Neural progenitor cell (in vitro differentiated cells): ENCODE measurements at regions not wholly inside any gene's neighbourhood (a gene's known extent, or its start where the extent isn't known, plus 50 kb on each side); places are given as distances from the start of the nearest gene placed in this dataset.

Experiments
- DNase-seq: peaks from one replicate; pipeline ENCODE4 v3.0.0-alpha.2; 2016; ENCODE audit warnings: low spot score
- H2AFZ ChIP-seq: fragments of 200-600 bp; sonication (generic); replicated peaks from 2 replicates; pipeline ENCODE4 v1.6.1; 2016; ENCODE audit warnings: antibody characterized with exemption
- H3F3A ChIP-seq: fragments of 200-600 bp; sonication (generic); 2 replicates; pipeline ENCODE4 v1.6.1; 2016; ENCODE audit warnings: antibody characterized with exemption, low read depth
- H3K27ac ChIP-seq: fragments of 200-600 bp; sonication (generic); 2 replicates; pipeline ENCODE4 v1.5.1; 2016; ENCODE audit warnings: mild to moderate bottlenecking
- H3K27me3 ChIP-seq: fragments of 200-600 bp; sonication (generic); 2 replicates; pipeline ENCODE4 v1.6.1; 2016; ENCODE audit warnings: mild to moderate bottlenecking, moderate library complexity
- H3K36me3 ChIP-seq: fragments of 200-600 bp; sonication (generic); 2 replicates; pipeline ENCODE4 v1.5.1; 2016
- H3K4me1 ChIP-seq: fragments of 200-600 bp; sonication (generic); 2 replicates; pipeline ENCODE4 v1.6.1; 2016; ENCODE audit warnings: mixed run types
- H3K4me2 ChIP-seq: fragments of 200-600 bp; sonication (generic); 2 replicates; pipeline ENCODE4 v1.6.1; 2016
- H3K4me3 ChIP-seq: fragments of 200-600 bp; sonication (generic); 2 replicates; pipeline ENCODE4 v1.5.1; 2016
- H3K79me2 ChIP-seq: fragments of 200-600 bp; sonication (generic); 2 replicates; pipeline ENCODE4 v1.6.1; 2016; ENCODE audit warnings: low read depth
- H3K9ac ChIP-seq: fragments of 200-600 bp; sonication (generic); 2 replicates; pipeline ENCODE4 v1.6.1; 2016
- H3K9me3 ChIP-seq: fragments of 200-600 bp; sonication (generic); 2 replicates; pipeline ENCODE4 v1.5.1; 2016; ENCODE audit warnings: low read depth
- H4K20me1 ChIP-seq: fragments of 200-600 bp; sonication (generic); 2 replicates; pipeline ENCODE4 v1.6.1; 2016; ENCODE audit warnings: low read depth
- H3K27ac Mint-ChIP-seq: 3 replicates; pipeline ENCODE4 v1.8.0; 2021; ENCODE audit warnings: mixed read lengths
- H3K27me3 Mint-ChIP-seq: 2 replicates; pipeline ENCODE4 v1.8.0; 2022; ENCODE audit warnings: low read depth, mild to moderate bottlenecking, inconsistent platforms, moderate library complexity, mixed read lengths; ENCODE audit not compliant: insufficient read depth
- H3K36me3 Mint-ChIP-seq: 3 replicates; pipeline ENCODE4 v1.8.0; 2021; ENCODE audit warnings: mixed read lengths
- H3K4me1 Mint-ChIP-seq: 3 replicates; pipeline ENCODE4 v1.8.0; 2021; ENCODE audit warnings: mixed read lengths
- H3K4me3 Mint-ChIP-seq: 3 replicates; pipeline ENCODE4 v1.8.0; 2021; ENCODE audit warnings: mild to moderate bottlenecking, moderate library complexity, mixed read lengths
- H3K9me3 Mint-ChIP-seq: 3 replicates; pipeline ENCODE4 v1.8.0; 2020; ENCODE audit warnings: mixed read lengths
- CTCF ChIP-seq: fragments of 200-600 bp; sonication (generic); IDR thresholded peaks from 2 replicates; pipeline ENCODE4 v1.5.1; 2017; ENCODE audit warnings: antibody characterized with exemption, mild to moderate bottlenecking
- EZH2 ChIP-seq: fragments of 200-600 bp; sonication (generic); IDR thresholded peaks from 2 replicates; pipeline ENCODE4 v1.6.1; 2017; ENCODE audit warnings: antibody characterized with exemption, mild to moderate bottlenecking, moderate library complexity
- EZH2phosphoT487 ChIP-seq: fragments of 200-600 bp; sonication (generic); IDR thresholded peaks from 2 replicates; pipeline ENCODE4 v1.6.1; 2017; ENCODE audit warnings: antibody characterized with exemption

GRCh38 chr2:10214179-10214578 is 88.5 kb upstream of the HPCAL1 start:
- H3K27me3 Mint-ChIP-seq, result peaks cover 2% of the 10 kb centered on the region
- no peaks in the 10 kb centered on the region for H3K9me3 Mint-ChIP-seq
- H3K27ac Mint-ChIP-seq, result peak overlapping the region; percentile 63
- Histone ChIP-seq H3K27me3 (no peaks in the 10 kb centered on the region), H2AFZ (no peak overlapping the region), H3K4me3 (no peak overlapping the region), H3K9ac (no peak overlapping the region), H3K4me2 (no peak overlapping the region), H3K36me3 (no peaks in the 10 kb centered on the region), H3K9me3 (no peaks in the 10 kb centered on the region), H3K4me1 (peaks cover 10% of the 10 kb centered on the region), H3F3A (no peaks in the 10 kb centered on the region), H4K20me1 (no peaks in the 10 kb centered on the region), H3K79me2 (no peaks in the 10 kb centered on the region), H3K27ac (no peak overlapping the region)
- H3K4me1 Mint-ChIP-seq, result peaks cover 59% of the 10 kb centered on the region
- no peaks in the 10 kb centered on the region for H3K36me3 Mint-ChIP-seq
- DNase-seq, result no peak
- H3K4me3 Mint-ChIP-seq, result no peak overlapping the region
- no peak for TF ChIP-seq EZH2phosphoT487
- no peak for TF ChIP-seq CTCF
- no peak for TF ChIP-seq EZH2

GRCh38 chr2:10215393-10215935 is 87.2 kb upstream of the HPCAL1 start:
- Mint-ChIP-seq H3K27ac (no peak overlapping the region), H3K27me3 (peaks cover 5% of the 10 kb centered on the region), H3K9me3 (no peaks in the 10 kb centered on the region), H3K36me3 (no peaks in the 10 kb centered on the region), H3K4me3 (no peak overlapping the region), H3K4me1 (peaks cover 57% of the 10 kb centered on the region)
- no peak for DNase-seq
- no peak overlapping the region for H3K4me3 ChIP-seq
- H3K4me2 ChIP-seq, result no peak overlapping the region
- H3K9me3 ChIP-seq, result no peaks in the 10 kb centered on the region
- H3K36me3 ChIP-seq, result no peaks in the 10 kb centered on the region
- no peak overlapping the region for H3K9ac ChIP-seq
- H3F3A ChIP-seq, result no peaks in the 10 kb centered on the region
- H3K4me1 ChIP-seq, result peaks cover 10% of the 10 kb centered on the region
- no peaks in the 10 kb centered on the region for H3K27me3 ChIP-seq
- TF ChIP-seq EZH2, result no peak
- no peak for TF ChIP-seq CTCF
- TF ChIP-seq EZH2phosphoT487, result no peak
- H2AFZ ChIP-seq, result no peak overlapping the region
- H3K79me2 ChIP-seq, result no peaks in the 10 kb centered on the region
- H4K20me1 ChIP-seq, result no peaks in the 10 kb centered on the region
- no peak overlapping the region for H3K27ac ChIP-seq

DNA sequence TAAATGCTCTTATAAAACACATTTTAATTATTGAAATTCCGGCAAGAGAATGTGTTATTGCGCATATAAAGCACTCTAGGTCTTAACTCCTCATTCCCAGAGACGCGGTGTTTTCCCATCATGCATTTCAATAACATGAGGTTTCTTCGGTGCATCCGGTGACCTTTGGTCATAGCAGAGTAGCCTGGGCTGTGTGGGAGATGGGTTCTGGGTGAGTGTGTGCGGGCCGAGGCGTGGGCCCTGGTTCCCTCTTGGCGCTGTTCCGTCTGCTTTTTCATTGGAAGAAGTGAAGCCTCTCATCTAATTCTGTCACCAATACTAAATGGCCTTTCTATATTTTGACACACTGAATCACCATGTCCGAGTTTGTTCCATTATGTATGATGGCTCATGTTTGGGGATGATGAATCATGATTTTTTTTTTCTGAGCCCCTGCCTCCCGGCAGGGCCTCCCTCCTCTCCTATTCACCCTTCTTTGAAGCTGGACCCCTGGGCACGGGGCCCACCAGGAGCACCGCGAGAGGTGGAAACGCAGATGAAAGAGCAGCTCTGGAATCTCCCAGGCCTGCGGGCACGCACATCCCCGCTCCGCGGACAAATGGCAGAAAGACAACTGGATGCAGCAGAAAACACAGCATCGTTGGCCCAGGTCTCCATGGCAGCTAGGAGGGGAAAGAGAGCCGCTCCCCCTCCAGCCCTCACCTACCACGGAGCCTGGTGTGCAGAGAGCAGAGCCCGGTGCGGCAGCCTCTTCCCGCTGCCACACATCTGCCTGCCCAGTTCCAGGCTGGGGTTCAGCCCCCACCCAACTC is 85.8 kb upstream of the HPCAL1 start:
- H3K36me3 ChIP-seq, result no peaks in the 10 kb centered on the region
- TF ChIP-seq EZH2phosphoT487 (no peak), CTCF (no peak), EZH2 (no peak)
- peaks cover 10% of the 10 kb centered on the region for H3K4me1 ChIP-seq

More for the DNA sequence above, 85.8 kb upstream of the HPCAL1 start:
- Histone ChIP-seq H3K9ac (no peak overlapping the region), H3F3A (no peaks in the 10 kb centered on the region), H3K4me2 (no peak overlapping the region), H3K27ac (no peak overlapping the region), H3K9me3 (no peaks in the 10 kb centered on the region), H2AFZ (no peak overlapping the region), H3K79me2 (no peaks in the 10 kb centered on the region), H4K20me1 (no peaks in the 10 kb centered on the region), H3K4me3 (no peak overlapping the region), H3K27me3 (no peaks in the 10 kb centered on the region)
- Mint-ChIP-seq H3K27me3 (peaks cover 5% of the 10 kb centered on the region), H3K9me3 (no peaks in the 10 kb centered on the region), H3K36me3 (no peaks in the 10 kb centered on the region), H3K4me1 (peaks cover 55% of the 10 kb centered on the region), H3K4me3 (no peak overlapping the region), H3K27ac (peak overlapping the region; percentile 9)
- DNase-seq, result no peak
